Stomach (tissue), 8 donors: ENCODE measurements at regions not wholly inside any gene's neighbourhood (a gene's known extent, or its start where the extent isn't known, plus 50 kb on each side); places are given as distances from the start of the nearest gene placed in this dataset.
"Not testable (repeated sequence)": the region's sequence is repeated elsewhere in the genome, so short reads cannot be mapped to it uniquely, and the experiment has no call there.

Source experiments
- DNase-seq, 2 donors: peaks; one replicate each; pipeline versions ENCODE4 v3.0.0 to v3.0.0-alpha.2; 2013 to 2019
- H3K27ac ChIP-seq, 5 donors: fragments of 200-600 bp in 4 of 5; sonication (generic) in 4 of 5; one replicate each; pipeline ENCODE4 v1.5.1; 2013 to 2019; ENCODE audit warnings: mild to moderate bottlenecking in 1 of 5, moderate library complexity in 1 of 5
- H3K27me3 ChIP-seq, 3 donors: fragments of 200-600 bp; sonication (generic); one replicate each; pipeline ENCODE4 v1.5.1; 2017 to 2019; ENCODE audit warnings: mixed run types in 1 of 3
- H3K36me3 ChIP-seq, 4 donors: fragments of 200-600 bp; sonication (generic); 1 replicate in 3 of 4; 2 replicates in 1 of 4; pipeline ENCODE4 v1.5.1; 2016 to 2019
- H3K4me1 ChIP-seq, 4 donors: fragments of 200-600 bp; sonication (generic); one replicate each; pipeline ENCODE4 v1.5.1; 2016 to 2019
- H3K4me3 ChIP-seq, 4 donors: fragments of 200-600 bp; sonication (generic) in 3 of 4; one replicate each; pipeline ENCODE4 v1.5.1; 2016 to 2019; ENCODE audit warnings: mild to moderate bottlenecking in 1 of 4
- H3K9me3 ChIP-seq, 4 donors: fragments of 200-600 bp; sonication (generic); one replicate each; pipeline ENCODE4 v1.5.1; 2016 to 2019
- EP300 ChIP-seq: sonication (generic); formaldehyde crosslinking; IDR thresholded peaks from one replicate; pipeline ENCODE4 v1.6.1; 2017; ENCODE audit warnings: antibody characterized with exemption
- POLR2A ChIP-seq, 4 donors: fragments of 450-650 bp; IDR thresholded peaks; one replicate each; pipeline ENCODE4 v1.6.1; 2016; ENCODE audit warnings: antibody characterized with exemption in 4 of 4, control low read depth in 2 of 4, mild to moderate bottlenecking in 1 of 4, moderate library complexity in 1 of 4
- POLR2AphosphoS5 ChIP-seq, 3 donors: sonication (generic); formaldehyde crosslinking; IDR thresholded peaks; one replicate each; pipeline ENCODE4 v1.6.1; 2016; ENCODE audit warnings: antibody characterized with exemption in 3 of 3
- WGBS, 5 donors: extraction: QIAGEN DNeasy Blood & Tissue Kit in 3 of 5; methylation state at CpG; one replicate each; pipeline versions ENCODE4 v1.1.5 to v1.1.7; 2013 to 2018; 5-methylcytosine and 5-hydroxymethylcytosine counted together
- intact Hi-C: fragments of 100-400 bp; cut with DNase I; formaldehyde crosslinking; loops from one replicate; pipeline ENCODE4 v1.15.1; 2023; ENCODE audit warnings: low total_unique reads
- TF ChIP-seq, protein P1 (sequence below), 7 experiments: fragments of 450-650 bp in 4 of 7; fragments of 200-600 bp in 3 of 7; sonication (generic) in 3 of 7; IDR thresholded peaks; one replicate each; pipeline ENCODE4 v1.5.1; 2016 to 2019; ENCODE audit warnings: antibody characterized with exemption in 7 of 7, control low read depth in 2 of 7, mild to moderate bottlenecking in 1 of 7
- donor health status: healthy with polysubstance abuse.
- donor health status: Bipolar disorder and iron deficiency.
- donor health status: healthy.

GRCh38 chr4:54840430-54840829, 182.7 kb downstream of the KIT start:
- DNase-seq: no peak
- H3K9me3 ChIP-seq: no peaks in the 10 kb centered on the region
- 56 to 63% (median 59%) methylated on average over 2 of the region's 2 CpGs for WGBS, 5 donors
- intact Hi-C loops: no loop called here
- no peak overlapping the region for H3K27ac ChIP-seq
- H3K4me1 ChIP-seq: no peaks in the 10 kb centered on the region
- H3K4me3 ChIP-seq: no peak overlapping the region
- H3K36me3 ChIP-seq: no peaks in the 10 kb centered on the region
- H3K27me3 ChIP-seq: no peaks in the 10 kb centered on the region
- TF ChIP-seq POLR2AphosphoS5 (IDR thresholded peaks at IDR 0.05): no peak
- TF ChIP-seq, protein P1, sequence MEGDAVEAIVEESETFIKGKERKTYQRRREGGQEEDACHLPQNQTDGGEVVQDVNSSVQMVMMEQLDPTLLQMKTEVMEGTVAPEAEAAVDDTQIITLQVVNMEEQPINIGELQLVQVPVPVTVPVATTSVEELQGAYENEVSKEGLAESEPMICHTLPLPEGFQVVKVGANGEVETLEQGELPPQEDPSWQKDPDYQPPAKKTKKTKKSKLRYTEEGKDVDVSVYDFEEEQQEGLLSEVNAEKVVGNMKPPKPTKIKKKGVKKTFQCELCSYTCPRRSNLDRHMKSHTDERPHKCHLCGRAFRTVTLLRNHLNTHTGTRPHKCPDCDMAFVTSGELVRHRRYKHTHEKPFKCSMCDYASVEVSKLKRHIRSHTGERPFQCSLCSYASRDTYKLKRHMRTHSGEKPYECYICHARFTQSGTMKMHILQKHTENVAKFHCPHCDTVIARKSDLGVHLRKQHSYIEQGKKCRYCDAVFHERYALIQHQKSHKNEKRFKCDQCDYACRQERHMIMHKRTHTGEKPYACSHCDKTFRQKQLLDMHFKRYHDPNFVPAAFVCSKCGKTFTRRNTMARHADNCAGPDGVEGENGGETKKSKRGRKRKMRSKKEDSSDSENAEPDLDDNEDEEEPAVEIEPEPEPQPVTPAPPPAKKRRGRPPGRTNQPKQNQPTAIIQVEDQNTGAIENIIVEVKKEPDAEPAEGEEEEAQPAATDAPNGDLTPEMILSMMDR (IDR thresholded peaks at IDR 0.05): no peak
- no peak for TF ChIP-seq EP300
- TF ChIP-seq POLR2A (IDR thresholded peaks at IDR 0.05): no peak

DNA sequence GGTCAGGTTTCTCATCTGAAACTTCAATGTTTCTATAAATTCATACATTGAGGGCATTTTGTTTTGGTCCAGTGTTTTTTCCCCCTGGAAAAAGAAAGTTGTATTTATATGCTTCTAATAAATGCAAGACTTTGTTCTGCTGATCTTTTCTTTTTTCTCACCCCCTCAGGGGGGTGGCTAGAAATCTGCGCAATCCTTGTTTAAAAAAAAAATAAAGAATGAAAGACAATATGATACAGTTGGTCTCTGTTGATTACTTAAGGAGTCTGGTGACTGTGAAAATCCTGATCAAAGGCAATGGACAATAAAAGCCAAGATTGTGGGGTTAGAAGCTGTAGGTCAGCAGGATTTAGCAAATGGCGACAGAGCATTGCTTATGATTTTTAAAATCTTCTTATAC, 180.5 kb downstream of the KIT start:
- Histone ChIP-seq H3K36me3 (no peaks in the 10 kb centered on the region), H3K4me3 (no peak overlapping the region), H3K4me1 (no peaks in the 10 kb centered on the region), H3K27ac (no peak overlapping the region), H3K9me3 (no peaks in the 10 kb centered on the region), H3K27me3 (no peaks in the 10 kb centered on the region)
- DNase-seq: no peak
- TF ChIP-seq POLR2A (IDR thresholded peaks at IDR 0.05): no peak
- TF ChIP-seq, protein P1 (IDR thresholded peaks at IDR 0.05): no peak
- TF ChIP-seq POLR2AphosphoS5 (IDR thresholded peaks at IDR 0.05): no peak
- no peak for TF ChIP-seq EP300
- 83 to 100% (median 91%) methylated on average over 2 of the region's 2 CpGs for WGBS, 5 donors
- intact Hi-C loops: no loop called here

DNA sequence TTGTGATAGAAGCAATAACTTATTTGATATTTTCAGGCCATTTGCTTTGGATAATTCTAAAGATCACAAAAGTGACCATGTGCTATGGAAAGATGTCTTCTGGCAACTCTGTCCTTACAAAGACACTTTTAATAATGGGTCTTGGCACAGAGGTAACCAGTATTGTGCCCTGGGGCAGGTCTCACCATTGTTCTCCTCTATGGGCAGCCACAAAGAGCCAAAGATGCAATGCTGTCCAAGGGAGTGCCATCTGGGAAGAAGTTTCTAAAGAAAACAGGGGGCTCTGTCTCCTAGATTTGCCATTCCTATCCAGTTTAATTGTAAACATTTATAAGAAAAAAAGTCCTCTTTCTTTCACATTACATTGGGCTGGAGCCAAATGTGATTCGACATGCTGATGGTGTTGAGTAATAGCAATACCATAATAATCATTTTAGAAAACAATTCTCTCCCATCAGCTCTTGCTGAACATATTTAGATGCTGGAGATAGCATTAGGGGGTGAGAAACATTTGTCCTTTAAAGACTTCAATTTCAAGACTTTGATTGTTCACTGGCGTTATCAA, 179.9 kb downstream of the KIT start:
- 21 to 68% (median 61%) methylated on average over 2 of the region's 2 CpGs for WGBS, 5 donors
- no peak for DNase-seq
- no peak overlapping the region for H3K27ac ChIP-seq

DNA sequence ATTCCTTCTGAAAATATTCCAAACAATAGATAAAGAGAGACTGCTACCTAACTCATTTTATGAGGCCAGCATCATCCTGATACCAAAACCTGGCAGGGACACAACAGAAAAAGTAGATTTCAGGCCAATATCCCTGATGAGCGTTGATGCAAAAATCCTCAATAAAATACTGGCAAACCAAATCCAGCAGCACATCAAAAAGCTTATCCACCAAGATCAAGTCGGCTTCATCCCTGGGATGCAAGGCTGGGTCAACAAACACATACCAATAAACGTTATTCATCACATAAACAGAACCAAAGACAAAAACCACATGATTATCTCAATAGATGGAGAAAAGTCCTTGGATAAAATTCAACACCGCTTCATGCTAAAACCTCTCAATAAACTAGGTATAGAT, 170.6 kb downstream of the KIT start:
- WGBS, 5 donors: 53 to 69% (median 69%) methylated on average over 4 of the region's 4 CpGs
- DNase-seq, intact Hi-C loops: not testable (repeated sequence)

More for the DNA sequence above, 179.9 kb downstream of the KIT start:
- no peaks in the 10 kb centered on the region for H3K36me3 ChIP-seq
- no peaks in the 10 kb centered on the region for H3K9me3 ChIP-seq
- no peaks in the 10 kb centered on the region for H3K4me1 ChIP-seq
- no peak overlapping the region for H3K4me3 ChIP-seq
- H3K27me3 ChIP-seq: no peaks in the 10 kb centered on the region
- intact Hi-C loops: no loop called here
- TF ChIP-seq EP300 (no peak), POLR2A (IDR thresholded peaks at IDR 0.05) (no peak), POLR2AphosphoS5 (IDR thresholded peaks at IDR 0.05) (no peak)
- TF ChIP-seq, protein P1 (IDR thresholded peaks at IDR 0.05): no peak

GRCh38 chr4:54823616-54824015, 165.9 kb downstream of the KIT start:
- peak in 1 of 2 donors; percentile 44 for DNase-seq
- Histone ChIP-seq H3K27ac (no peak overlapping the region), H3K27me3 (no peaks in the 10 kb centered on the region), H3K4me1 (no peaks in the 10 kb centered on the region), H3K4me3 (no peak overlapping the region), H3K9me3 (peaks cover 0 to 3% (median 1%) of the 10 kb centered on the region in 4 donors), H3K36me3 (no peaks in the 10 kb centered on the region)
- no peak for TF ChIP-seq POLR2A (IDR thresholded peaks at IDR 0.05)
- no peak for TF ChIP-seq EP300
- TF ChIP-seq POLR2AphosphoS5 (IDR thresholded peaks at IDR 0.05): no peak
- TF ChIP-seq, protein P1 (IDR thresholded peaks at IDR 0.05): no peak
- WGBS, 5 donors: 80 to 88% (median 84%) methylated on average over 1 of the region's 1 CpG
- intact Hi-C loops: no loop called here

More for the DNA sequence above, 170.6 kb downstream of the KIT start:
- not testable (repeated sequence) for H3K9me3 ChIP-seq, H3K4me1 ChIP-seq, H3K36me3 ChIP-seq, H3K4me3 ChIP-seq, H3K27me3 ChIP-seq, H3K27ac ChIP-seq
